ENCODE measurements at regions not wholly inside any gene's neighbourhood (a gene's known extent, or its start where the extent isn't known, plus 50 kb on each side); places are given as distances from the start of the nearest gene placed in this dataset.

DNA sequence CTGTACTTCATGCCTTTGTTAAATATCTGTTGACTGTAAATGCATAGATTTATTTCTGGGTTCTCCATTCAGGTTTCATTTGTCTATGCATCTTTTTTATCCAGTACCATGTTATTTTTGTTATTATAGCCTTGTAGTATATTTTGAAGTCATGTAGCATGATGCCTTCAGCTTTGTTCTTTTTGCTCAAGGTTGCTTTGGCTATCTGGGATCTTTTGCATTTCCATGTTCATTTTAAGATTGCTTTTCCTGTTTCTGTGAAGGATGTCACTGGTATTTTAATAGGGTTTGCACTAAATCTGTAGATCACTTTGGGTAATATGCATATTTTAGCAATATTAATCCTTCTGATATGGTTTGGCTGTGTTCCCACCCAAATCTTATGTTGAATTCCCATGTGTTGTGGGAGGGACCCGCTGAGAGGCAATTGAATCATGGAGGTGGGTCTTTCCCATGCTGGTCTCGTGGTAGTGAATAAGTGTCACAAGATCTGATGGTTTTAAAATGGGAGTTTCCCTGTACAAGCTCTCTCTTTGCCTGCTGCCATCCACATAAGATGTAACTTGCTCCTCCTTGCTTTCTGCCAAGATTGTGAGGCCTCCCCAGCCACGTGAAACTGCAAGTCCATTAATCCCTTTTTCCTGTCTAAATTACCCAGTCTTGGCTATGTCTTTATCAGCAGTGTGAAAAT lies 302.8 kb upstream of the SEMA3C start:
- H3K4me3 ChIP-seq (ENCODE audit: low read length): no peak overlapping the region
- TF ChIP-seq, protein P1, sequence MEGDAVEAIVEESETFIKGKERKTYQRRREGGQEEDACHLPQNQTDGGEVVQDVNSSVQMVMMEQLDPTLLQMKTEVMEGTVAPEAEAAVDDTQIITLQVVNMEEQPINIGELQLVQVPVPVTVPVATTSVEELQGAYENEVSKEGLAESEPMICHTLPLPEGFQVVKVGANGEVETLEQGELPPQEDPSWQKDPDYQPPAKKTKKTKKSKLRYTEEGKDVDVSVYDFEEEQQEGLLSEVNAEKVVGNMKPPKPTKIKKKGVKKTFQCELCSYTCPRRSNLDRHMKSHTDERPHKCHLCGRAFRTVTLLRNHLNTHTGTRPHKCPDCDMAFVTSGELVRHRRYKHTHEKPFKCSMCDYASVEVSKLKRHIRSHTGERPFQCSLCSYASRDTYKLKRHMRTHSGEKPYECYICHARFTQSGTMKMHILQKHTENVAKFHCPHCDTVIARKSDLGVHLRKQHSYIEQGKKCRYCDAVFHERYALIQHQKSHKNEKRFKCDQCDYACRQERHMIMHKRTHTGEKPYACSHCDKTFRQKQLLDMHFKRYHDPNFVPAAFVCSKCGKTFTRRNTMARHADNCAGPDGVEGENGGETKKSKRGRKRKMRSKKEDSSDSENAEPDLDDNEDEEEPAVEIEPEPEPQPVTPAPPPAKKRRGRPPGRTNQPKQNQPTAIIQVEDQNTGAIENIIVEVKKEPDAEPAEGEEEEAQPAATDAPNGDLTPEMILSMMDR (conservative IDR thresholded peaks at IDR 0.05; ENCODE audit: low read length): no peak
- DNase-seq (ENCODE audit: low read depth): no peak

DNA sequence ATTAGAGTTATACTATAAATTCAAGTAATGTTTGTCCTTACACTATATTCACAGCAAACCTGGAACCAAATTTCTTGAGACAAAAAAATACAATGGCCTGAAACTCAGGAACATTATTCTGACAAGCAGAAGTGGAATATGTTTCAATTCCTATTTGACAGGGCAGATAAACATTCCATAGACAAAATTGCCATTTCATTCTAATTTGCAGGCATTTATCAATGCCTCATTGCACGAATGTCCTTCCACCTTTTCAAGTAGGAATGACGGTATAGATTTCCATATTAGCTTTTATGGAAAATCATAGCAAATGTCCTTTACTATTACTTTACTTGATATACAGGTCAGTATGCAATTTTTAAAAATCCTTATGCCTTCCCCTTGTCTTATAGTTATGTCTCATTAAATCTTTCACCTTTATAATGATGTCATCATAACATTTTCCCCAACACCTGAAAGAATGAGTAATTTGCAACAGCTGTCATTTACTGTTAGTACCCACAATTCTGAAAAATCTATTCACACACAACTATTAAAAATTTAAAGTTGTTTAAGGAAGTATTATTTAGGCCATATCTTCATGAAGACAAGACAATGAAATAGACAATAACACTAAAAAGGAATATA lies 299.7 kb upstream of the SEMA3C start:
- no peak for DNase-seq (ENCODE audit: low read depth)
- TF ChIP-seq, protein P1 (conservative IDR thresholded peaks at IDR 0.05; ENCODE audit: low read length): no peak
- H3K4me3 ChIP-seq (ENCODE audit: low read length): no peak overlapping the region

DNA sequence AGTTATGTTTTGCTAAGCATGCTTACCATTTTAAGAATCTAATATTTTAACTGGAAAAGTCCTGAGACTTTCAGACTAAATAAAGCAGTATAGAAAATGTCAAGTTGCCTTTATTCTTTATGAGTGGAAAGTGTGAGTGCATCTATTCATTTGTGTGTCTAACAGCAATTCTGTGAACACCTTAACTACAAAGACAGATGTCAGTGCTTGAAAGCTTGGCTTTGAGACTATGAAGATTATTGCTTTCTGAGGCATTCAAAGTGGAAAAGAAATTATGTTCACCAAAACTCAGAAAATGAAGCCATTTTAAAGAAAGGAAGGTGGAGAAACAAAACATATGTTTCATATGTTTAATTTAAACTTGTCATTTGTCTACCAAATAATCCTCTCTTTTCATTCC lies 294.5 kb upstream of the SEMA3C start:
- TF ChIP-seq, protein P1 (conservative IDR thresholded peaks at IDR 0.05; ENCODE audit: low read length): no peak
- no peak overlapping the region for H3K4me3 ChIP-seq (ENCODE audit: low read length)
- no peak for DNase-seq (ENCODE audit: low read depth)

DNA sequence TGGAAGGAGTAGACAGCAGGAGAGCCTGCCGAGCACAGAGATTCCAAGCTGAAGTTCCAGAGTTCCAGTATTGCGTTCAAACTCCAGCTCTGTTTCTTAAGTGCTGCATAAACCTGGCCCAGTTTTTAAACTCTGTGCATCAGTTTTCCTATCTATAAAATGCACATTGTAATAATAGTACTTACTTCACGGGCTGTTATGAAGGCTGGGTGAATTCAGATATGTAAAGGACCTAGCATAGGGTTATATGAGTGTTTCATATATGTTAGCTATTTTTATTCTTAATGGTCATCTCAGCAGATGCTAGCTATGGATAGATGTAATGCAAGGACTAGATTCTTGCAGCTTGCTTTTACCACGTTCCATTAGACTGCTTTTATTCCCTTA lies 293.1 kb upstream of the SEMA3C start:
- H3K4me3 ChIP-seq (ENCODE audit: low read length): no peak overlapping the region
- DNase-seq (ENCODE audit: low read depth): no peak
- TF ChIP-seq, protein P1 (conservative IDR thresholded peaks at IDR 0.05; ENCODE audit: low read length): no peak

DNA sequence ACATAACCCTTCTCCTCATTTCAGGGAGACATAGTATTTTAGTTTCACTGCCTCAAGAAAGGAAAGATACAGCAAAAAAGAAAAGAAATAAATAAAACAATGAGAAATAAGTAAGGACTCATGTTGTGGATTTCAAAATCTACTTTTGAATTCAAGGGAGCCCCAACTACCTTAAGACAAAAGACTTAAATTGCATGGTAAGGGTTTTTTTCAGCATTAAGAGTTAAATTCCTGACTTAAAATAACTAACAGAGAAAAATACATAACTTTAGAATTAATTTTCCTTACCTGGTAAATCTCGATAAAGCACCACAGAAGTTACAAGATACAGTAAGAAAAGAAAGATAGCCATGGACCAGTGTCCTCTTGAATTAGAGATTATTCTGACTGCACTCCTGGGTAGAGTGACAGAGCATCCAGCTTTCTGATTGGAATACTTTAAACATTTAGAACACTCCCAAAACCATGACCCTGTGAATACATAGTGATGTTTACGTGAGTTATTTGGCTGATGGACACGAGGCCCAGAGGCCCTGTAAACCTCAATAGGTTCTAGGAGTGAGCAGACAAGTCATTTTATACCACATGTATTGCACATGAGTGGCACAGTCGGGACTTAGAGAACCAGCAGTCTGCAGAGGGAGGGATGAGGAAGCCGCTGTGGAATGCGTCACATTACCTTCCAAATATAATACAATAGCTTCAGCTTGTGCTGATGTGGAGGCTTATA lies 292.5 kb upstream of the SEMA3C start:
- H3K4me3 ChIP-seq (ENCODE audit: low read length): no peak overlapping the region
- DNase-seq (ENCODE audit: low read depth): peak; percentile 81
- TF ChIP-seq, protein P1 (conservative IDR thresholded peaks at IDR 0.05; ENCODE audit: low read length): no peak

DNA sequence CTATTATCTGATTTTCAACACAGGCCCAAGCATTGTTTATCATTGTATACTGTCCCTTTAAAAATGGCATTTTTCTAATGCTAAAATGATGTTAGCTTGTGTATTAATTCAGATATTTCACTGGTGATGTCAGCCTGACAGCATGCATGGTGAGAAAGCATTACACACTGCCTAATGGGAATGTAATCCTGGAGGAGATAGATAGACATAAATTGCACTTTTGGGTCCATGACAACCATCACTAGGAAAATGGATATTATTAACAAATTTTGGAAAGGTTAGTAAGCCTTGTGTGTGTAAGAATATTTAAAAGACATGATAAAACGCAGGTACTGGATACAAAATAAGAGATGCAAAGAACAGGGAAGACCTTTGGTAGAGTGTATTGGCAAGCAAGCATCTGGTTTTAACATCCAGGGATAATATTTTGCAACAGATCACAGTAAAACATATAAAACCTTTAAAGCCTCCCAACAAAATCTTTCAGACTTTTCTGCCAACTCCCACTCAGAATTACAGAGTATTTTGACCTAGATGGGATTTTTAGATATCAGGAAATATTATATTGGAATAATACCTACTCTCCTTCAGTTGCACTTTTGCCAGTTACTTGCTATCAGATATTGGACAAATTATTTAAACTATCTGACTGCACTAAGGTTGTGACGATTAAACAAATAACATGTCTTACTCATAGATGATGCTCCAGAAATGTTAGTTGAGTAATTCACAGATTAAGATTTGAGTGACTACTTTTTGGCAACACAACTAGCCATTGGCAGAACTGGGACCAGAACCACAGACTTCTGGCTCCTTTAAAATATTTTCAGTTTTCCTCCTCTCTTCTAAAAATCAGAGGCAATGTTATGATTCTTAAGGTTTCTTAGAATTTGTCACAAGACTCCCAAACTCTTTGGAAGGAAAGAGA lies 291.6 kb upstream of the SEMA3C start:
- DNase-seq (ENCODE audit: low read depth): peak; percentile 57
- TF ChIP-seq, protein P1 (conservative IDR thresholded peaks at IDR 0.05; ENCODE audit: low read length): no peak
- H3K4me3 ChIP-seq (ENCODE audit: low read length): no peak overlapping the region

Measured in AG10803 (cell line).